ENCODE measurements at regions not wholly inside any gene's neighbourhood (a gene's known extent, or its start where the extent isn't known, plus 50 kb on each side); places are given as distances from the start of the nearest gene placed in this dataset.

- Mint-ChIP-seq H3K4me1 (no peaks in the 10 kb centered on the region), H3K27ac (no peak overlapping the region), H3K36me3 (no peaks in the 10 kb centered on the region), H3K4me3 (no peak overlapping the region), H3K9me3 (peaks cover 0 to 3% (median 0%) of the 10 kb centered on the region in 8 donors), H3K27me3 (no peaks in the 10 kb centered on the region)
- DNase-seq, result no peak
- H3K36me3 ChIP-seq (ENCODE audit: insufficient read depth, low read length), result no peaks in the 10 kb centered on the region
- no peak overlapping the region for H3K27ac ChIP-seq (ENCODE audit: low read depth, low read length)
- no peaks in the 10 kb centered on the region for H3K27me3 ChIP-seq (ENCODE audit: insufficient read depth, low read length)
- POLR2A ChIA-PET (ENCODE audit: partially characterized antibody), result no interaction called here
- no peaks in the 10 kb centered on the region for H3K4me1 ChIP-seq (ENCODE audit: insufficient read depth, low read length)
- H3K4me3 ChIP-seq (ENCODE audit: low read length in 2 of 2), result no peak overlapping the region
- CTCF ChIA-PET (ENCODE audit: partially characterized antibody), result interaction anchor here (1.0 kb wide), 1 partner anchor 11 kb away, joined by 3 read pairs; no protein-coding TSS in a partner anchor
- H3K9me3 ChIP-seq (ENCODE audit: control insufficient read depth in 1 of 2, low read length in 2 of 2), result no peaks in the 10 kb centered on the region
- intact Hi-C loops (cut with micrococcal nuclease), result no loop called here
Measured at GRCh38 chr3:24615177-24615576, 120.5 kb upstream of the THRB start.

GRCh38 chr3:24616110-24616829 is 121.6 kb upstream of the THRB start:
- Histone ChIP-seq H3K36me3 (ENCODE audit: insufficient read depth, low read length) (no peaks in the 10 kb centered on the region), H3K4me1 (ENCODE audit: insufficient read depth, low read length) (no peaks in the 10 kb centered on the region), H3K4me3 (ENCODE audit: low read length in 2 of 2) (no peak overlapping the region), H3K27me3 (ENCODE audit: insufficient read depth, low read length) (no peaks in the 10 kb centered on the region), H3K27ac (ENCODE audit: low read depth, low read length) (no peak overlapping the region), H3K9me3 (ENCODE audit: control insufficient read depth in 1 of 2, low read length in 2 of 2) (no peaks in the 10 kb centered on the region)
- H3K27me3 Mint-ChIP-seq, result no peaks in the 10 kb centered on the region
- no peak for DNase-seq
- ChIA-PET CTCF (ENCODE audit: partially characterized antibody) (no interaction called here), POLR2A (ENCODE audit: partially characterized antibody) (no interaction called here)
- H3K36me3 Mint-ChIP-seq, result no peaks in the 10 kb centered on the region
- peaks cover 0 to 3% (median 0%) of the 10 kb centered on the region in 8 donors for H3K9me3 Mint-ChIP-seq
- no peaks in the 10 kb centered on the region for H3K4me1 Mint-ChIP-seq
- H3K27ac Mint-ChIP-seq, result no peak overlapping the region
- intact Hi-C loops (cut with micrococcal nuclease), result no loop called here
- no peak overlapping the region for H3K4me3 Mint-ChIP-seq

GRCh38 chr3:24622138-24622537 is 127.5 kb upstream of the THRB start:
- H3K4me3 Mint-ChIP-seq, result no peak overlapping the region
- ChIA-PET CTCF (ENCODE audit: partially characterized antibody) (no interaction called here), POLR2A (ENCODE audit: partially characterized antibody) (no interaction called here)
- Histone ChIP-seq H3K4me3 (ENCODE audit: low read length in 2 of 2) (no peak overlapping the region), H3K36me3 (ENCODE audit: insufficient read depth, low read length) (no peaks in the 10 kb centered on the region), H3K4me1 (ENCODE audit: insufficient read depth, low read length) (no peaks in the 10 kb centered on the region), H3K9me3 (ENCODE audit: control insufficient read depth in 1 of 2, low read length in 2 of 2) (no peaks in the 10 kb centered on the region), H3K27me3 (ENCODE audit: insufficient read depth, low read length) (no peaks in the 10 kb centered on the region), H3K27ac (ENCODE audit: low read depth, low read length) (no peak overlapping the region)
- no peak overlapping the region for H3K27ac Mint-ChIP-seq
- H3K27me3 Mint-ChIP-seq, result no peaks in the 10 kb centered on the region
- H3K4me1 Mint-ChIP-seq, result no peaks in the 10 kb centered on the region
- no peaks in the 10 kb centered on the region for H3K36me3 Mint-ChIP-seq
- intact Hi-C loops (cut with micrococcal nuclease), result no loop called here
- DNase-seq, result no peak
- H3K9me3 Mint-ChIP-seq, result peaks cover 0 to 5% (median 1%) of the 10 kb centered on the region in 8 donors

- Mint-ChIP-seq H3K4me1 (no peaks in the 10 kb centered on the region), H3K27ac (no peak overlapping the region), H3K9me3 (peaks cover 0 to 5% (median 1%) of the 10 kb centered on the region in 8 donors), H3K4me3 (no peak overlapping the region), H3K36me3 (no peaks in the 10 kb centered on the region), H3K27me3 (no peaks in the 10 kb centered on the region)
- Histone ChIP-seq H3K4me1 (ENCODE audit: insufficient read depth, low read length) (no peaks in the 10 kb centered on the region), H3K27me3 (ENCODE audit: insufficient read depth, low read length) (no peaks in the 10 kb centered on the region), H3K36me3 (ENCODE audit: insufficient read depth, low read length) (no peaks in the 10 kb centered on the region), H3K9me3 (ENCODE audit: control insufficient read depth in 1 of 2, low read length in 2 of 2) (no peaks in the 10 kb centered on the region), H3K27ac (ENCODE audit: low read depth, low read length) (no peak overlapping the region), H3K4me3 (ENCODE audit: low read length in 2 of 2) (no peak overlapping the region)
- DNase-seq, result no peak
- intact Hi-C loops (cut with micrococcal nuclease), result no loop called here
- ChIA-PET CTCF (ENCODE audit: partially characterized antibody) (no interaction called here), POLR2A (ENCODE audit: partially characterized antibody) (no interaction called here)
Measured at GRCh38 chr3:24622696-24623225, 128.1 kb upstream of the THRB start.

GRCh38 chr3:24623657-24624056 is 129.0 kb upstream of the THRB start:
- H3K27ac Mint-ChIP-seq, result no peak overlapping the region
- H3K4me3 ChIP-seq (ENCODE audit: low read length in 2 of 2), result no peak overlapping the region

GRCh38 chr3:24624938-24625681 is 130.5 kb upstream of the THRB start:
- H3K4me1 Mint-ChIP-seq, result no peaks in the 10 kb centered on the region
- peaks cover 0 to 5% (median 2%) of the 10 kb centered on the region in 8 donors for H3K9me3 Mint-ChIP-seq
- H3K36me3 ChIP-seq (ENCODE audit: insufficient read depth, low read length), result no peaks in the 10 kb centered on the region
- no peaks in the 10 kb centered on the region for H3K9me3 ChIP-seq (ENCODE audit: control insufficient read depth in 1 of 2, low read length in 2 of 2)
- no peaks in the 10 kb centered on the region for H3K27me3 ChIP-seq (ENCODE audit: insufficient read depth, low read length)
- H3K4me3 Mint-ChIP-seq, result no peak overlapping the region
- H3K4me3 ChIP-seq (ENCODE audit: low read length in 2 of 2), result no peak overlapping the region
- H3K27me3 Mint-ChIP-seq, result no peaks in the 10 kb centered on the region
- no peaks in the 10 kb centered on the region for H3K4me1 ChIP-seq (ENCODE audit: insufficient read depth, low read length)
- intact Hi-C loops (cut with micrococcal nuclease), result no loop called here
- H3K27ac Mint-ChIP-seq, result no peak overlapping the region
- ChIA-PET POLR2A (ENCODE audit: partially characterized antibody) (no interaction called here), CTCF (ENCODE audit: partially characterized antibody) (interaction anchor here (1.0 kb wide), 1 partner anchor 10 kb away, joined by 3 read pairs; no protein-coding TSS in a partner anchor)
- H3K27ac ChIP-seq (ENCODE audit: low read depth, low read length), result no peak overlapping the region
- H3K36me3 Mint-ChIP-seq, result no peaks in the 10 kb centered on the region
- no peak for DNase-seq

More at GRCh38 chr3:24623657-24624056, 129.0 kb upstream of the THRB start:
- DNase-seq, result no peak
- no peak overlapping the region for H3K27ac ChIP-seq (ENCODE audit: low read depth, low read length)
- Mint-ChIP-seq H3K4me3 (no peak overlapping the region), H3K9me3 (peaks cover 0 to 5% (median 1%) of the 10 kb centered on the region in 8 donors), H3K36me3 (no peaks in the 10 kb centered on the region), H3K4me1 (no peaks in the 10 kb centered on the region), H3K27me3 (no peaks in the 10 kb centered on the region)
- CTCF ChIA-PET (ENCODE audit: partially characterized antibody), result no interaction called here
- POLR2A ChIA-PET (ENCODE audit: partially characterized antibody), result no interaction called here
- H3K9me3 ChIP-seq (ENCODE audit: control insufficient read depth in 1 of 2, low read length in 2 of 2), result no peaks in the 10 kb centered on the region
- H3K36me3 ChIP-seq (ENCODE audit: insufficient read depth, low read length), result no peaks in the 10 kb centered on the region
- intact Hi-C loops (cut with micrococcal nuclease), result no loop called here
- H3K27me3 ChIP-seq (ENCODE audit: insufficient read depth, low read length), result no peaks in the 10 kb centered on the region
- no peaks in the 10 kb centered on the region for H3K4me1 ChIP-seq (ENCODE audit: insufficient read depth, low read length)

- no peak for DNase-seq
- no peaks in the 10 kb centered on the region for H3K4me1 ChIP-seq (ENCODE audit: insufficient read depth, low read length)
- H3K4me3 Mint-ChIP-seq, result no peak overlapping the region
- intact Hi-C loops (cut with micrococcal nuclease), result no loop called here
- CTCF ChIA-PET (ENCODE audit: partially characterized antibody), result interaction anchor here (0.7 kb wide), 1 partner anchor 18 kb away, joined by 3 read pairs; no protein-coding TSS in a partner anchor
- POLR2A ChIA-PET (ENCODE audit: partially characterized antibody), result no interaction called here
- H3K4me3 ChIP-seq (ENCODE audit: low read length in 2 of 2), result no peak overlapping the region
- H3K9me3 Mint-ChIP-seq, result peaks cover 0 to 7% (median 2%) of the 10 kb centered on the region in 8 donors
- no peaks in the 10 kb centered on the region for H3K9me3 ChIP-seq (ENCODE audit: control insufficient read depth in 1 of 2, low read length in 2 of 2)
- H3K36me3 ChIP-seq (ENCODE audit: insufficient read depth, low read length), result no peaks in the 10 kb centered on the region
- H3K27me3 ChIP-seq (ENCODE audit: insufficient read depth, low read length), result no peaks in the 10 kb centered on the region
- no peak overlapping the region for H3K27ac Mint-ChIP-seq
- no peaks in the 10 kb centered on the region for H3K27me3 Mint-ChIP-seq
- no peaks in the 10 kb centered on the region for H3K36me3 Mint-ChIP-seq
- no peaks in the 10 kb centered on the region for H3K4me1 Mint-ChIP-seq
- no peak overlapping the region for H3K27ac ChIP-seq (ENCODE audit: low read depth, low read length)
Measured at GRCh38 chr3:24628523-24629258, 134.0 kb upstream of the THRB start.
